ENCODE measurements at regions not wholly inside any gene's neighbourhood (a gene's known extent, or its start where the extent isn't known, plus 50 kb on each side); places are given as distances from the start of the nearest gene placed in this dataset.

- Histone ChIP-seq H3K27me3 (peaks cover 0 to 18% (median 0%) of the 10 kb centered on the region in 7 donors), H3K4me3 (no peak overlapping the region), H3K27ac (no peak overlapping the region), H3K36me3 (no peaks in the 10 kb centered on the region), H3K9me3 (no peaks in the 10 kb centered on the region), H3K4me1 (peaks cover 0 to 3% (median 0%) of the 10 kb centered on the region in 9 donors)
- intact Hi-C loops (cut with DNase I): loop anchor here in 4 of 10 donors (5.0 to 10.0 kb wide), 3 partner anchors 571 to 1441 kb away; no protein-coding TSS in a partner anchor
- DNase-seq (no peak), ATAC-seq (no peak)
- no peak for TF ChIP-seq CTCF (IDR thresholded peaks at IDR 0.05)
- 90 to 91% methylated on average over 9 of the region's 9 CpGs for WGBS, 2 donors
Measured at GRCh38 chr19:30783936-30784335, 411.8 kb downstream of the ZNF536 start.

DNA sequence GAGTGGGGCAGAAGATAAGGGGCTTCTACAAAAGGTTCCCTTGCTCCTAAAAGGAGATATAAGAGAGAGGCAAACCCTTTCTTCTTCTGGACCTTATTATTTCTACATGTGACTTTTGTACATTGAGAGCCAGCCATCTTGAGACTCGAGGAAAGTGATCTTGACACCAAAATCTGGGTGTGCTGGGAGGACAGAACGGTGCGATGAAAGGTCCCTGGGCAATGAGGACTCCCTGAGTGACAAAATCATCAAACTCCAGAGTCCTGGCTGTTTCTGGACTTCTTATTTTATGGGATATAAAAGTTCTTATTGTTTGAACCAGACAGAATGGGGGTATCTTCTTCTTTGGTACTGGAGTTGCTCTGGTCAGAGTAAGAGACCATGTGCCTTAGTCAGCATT, 411.0 kb downstream of the ZNF536 start:
- Histone ChIP-seq H3K27ac (no peak overlapping the region), H3K9me3 (no peaks in the 10 kb centered on the region), H3K36me3 (no peaks in the 10 kb centered on the region), H3K4me3 (no peak overlapping the region), H3K4me1 (peaks cover 0 to 3% (median 0%) of the 10 kb centered on the region in 9 donors), H3K27me3 (peaks cover 0 to 18% (median 0%) of the 10 kb centered on the region in 7 donors)
- DNase-seq (no peak), ATAC-seq (no peak)
- intact Hi-C loops (cut with DNase I): loop anchor here in 4 of 10 donors (5.0 to 10.0 kb wide), 3 partner anchors 572 to 1442 kb away; no protein-coding TSS in a partner anchor
- no peak for TF ChIP-seq CTCF (IDR thresholded peaks at IDR 0.05)
- 80 to 84% methylated on average over 3 of the region's 3 CpGs for WGBS, 2 donors

DNA sequence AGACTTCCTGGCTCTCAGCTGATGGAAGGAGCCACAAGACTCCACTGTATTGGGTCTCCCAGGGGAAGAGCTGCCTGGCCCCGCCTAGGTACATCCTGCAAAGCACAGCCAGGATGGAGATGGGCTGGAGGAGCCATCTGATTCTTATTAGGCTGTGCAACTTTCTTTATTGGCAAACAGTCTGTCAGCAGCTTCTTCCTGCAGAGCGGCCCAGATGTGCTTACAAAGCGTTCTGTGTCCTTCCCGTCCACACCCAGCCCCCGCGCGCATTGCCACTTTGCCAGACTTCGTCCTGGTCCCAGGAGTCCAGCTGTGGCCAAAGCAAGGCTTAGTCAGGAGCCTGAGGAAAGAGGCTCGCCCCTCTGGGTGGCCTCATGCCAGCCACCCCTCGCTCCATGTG, 409.3 kb downstream of the ZNF536 start:
- no peak for TF ChIP-seq CTCF (IDR thresholded peaks at IDR 0.05)
- Histone ChIP-seq H3K36me3 (no peaks in the 10 kb centered on the region), H3K4me1 (peaks cover 0 to 3% (median 0%) of the 10 kb centered on the region in 9 donors), H3K9me3 (no peaks in the 10 kb centered on the region), H3K27ac (no peak overlapping the region), H3K27me3 (peaks cover 0 to 18% (median 2%) of the 10 kb centered on the region in 7 donors), H3K4me3 (no peak overlapping the region)
- WGBS, 2 donors: 71 to 81% methylated on average over 10 of the region's 10 CpGs
- peak in 1 of 2 donors; percentile 13 for DNase-seq
- ATAC-seq: no peak
- intact Hi-C loops (cut with DNase I): loop anchor here in 4 of 10 donors (5.0 to 10.0 kb wide), 3 partner anchors 573 to 1443 kb away; no protein-coding TSS in a partner anchor

DNA sequence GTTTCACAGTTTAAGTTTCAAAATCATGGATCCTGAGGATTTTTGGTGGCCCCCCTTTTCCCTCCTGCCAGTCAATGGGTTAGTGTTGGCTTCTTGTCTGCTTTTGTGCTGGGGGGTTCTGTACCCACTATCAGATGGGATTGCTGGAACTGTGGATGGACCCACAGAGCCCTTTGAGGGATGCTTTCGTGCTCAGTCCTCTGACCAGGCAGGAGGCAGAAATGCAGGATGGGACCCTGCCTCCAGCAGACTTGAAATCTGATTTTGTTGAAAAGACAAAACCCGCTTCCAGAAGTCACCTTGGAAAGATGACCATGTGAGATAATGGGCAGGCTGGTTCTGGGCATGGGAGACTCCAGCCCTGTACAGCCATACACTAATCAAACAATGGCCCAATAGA, 408.9 kb downstream of the ZNF536 start:
- no peak overlapping the region for H3K27ac ChIP-seq
- H3K9me3 ChIP-seq: no peaks in the 10 kb centered on the region
- DNase-seq (no peak), ATAC-seq (no peak)
- H3K4me1 ChIP-seq: peaks cover 0 to 3% (median 0%) of the 10 kb centered on the region in 9 donors
- no peak for TF ChIP-seq CTCF (IDR thresholded peaks at IDR 0.05)
- 88 to 92% methylated on average over 2 of the region's 2 CpGs for WGBS, 2 donors
- peaks cover 0 to 18% (median 2%) of the 10 kb centered on the region in 7 donors for H3K27me3 ChIP-seq
- intact Hi-C loops (cut with DNase I): loop anchor here in 4 of 10 donors (5.0 to 10.0 kb wide), 3 partner anchors 574 to 1444 kb away; no protein-coding TSS in a partner anchor
- no peak overlapping the region for H3K4me3 ChIP-seq
- no peaks in the 10 kb centered on the region for H3K36me3 ChIP-seq
